HCT116 (cell line): ENCODE measurements at regions not wholly inside any gene's neighbourhood (a gene's known extent, or its start where the extent isn't known, plus 50 kb on each side); places are given as distances from the start of the nearest gene placed in this dataset.

ENCODE experiments used
- ATAC-seq: fragments of 200-7000 bp; cut with Tn5 transposase; 2 replicates; pipeline ENCODE4 v1.9.1; 2020; ENCODE audit warnings: mild to moderate bottlenecking, moderate library complexity
- BruUV-seq: library from RNA; stranded (reverse); fragments of 400-500 nt; replicated peaks from 2 replicates; lab custom pipeline; 2021; lab: Mats Ljungman, UMichigan
- CTCF ChIA-PET: fragments of 300-600 bp; sonication (Branson Sonifier 250); formaldehyde crosslinking; loops from one replicate; lab custom pipeline; 2021; ENCODE audit warnings: antibody characterized with exemption; lab: Charles Lee
- POLR2A ChIA-PET: fragments of 300-600, 350-600 bp; sonication (Branson Sonifier 250); formaldehyde crosslinking; loops from one replicate; lab custom pipeline; 2021; ENCODE audit warnings: antibody characterized with exemption; lab: Charles Lee
- RAD21 ChIA-PET, 2 experiments: fragments of 300-600 bp; sonication (Branson Sonifier 250); formaldehyde crosslinking; loops; one replicate each; lab custom pipeline; 2023; ENCODE audit warnings: low total read pairs in 2 of 2; ENCODE audit not compliant: uncharacterized antibody in 2 of 2, unreplicated experiment in 2 of 2, low non-redundant PET in 1 of 2; lab: Charles Lee
- DNase-seq: peaks from one replicate; pipeline ENCODE4 v3.0.0-alpha.2; 2010; ENCODE audit warnings: low read depth, low spot score
- H2AFZ ChIP-seq: fragments of 200-600 bp; shearing (Covaris generic), sonication (generic); 2 replicates; pipeline ENCODE4 v1.6.1; 2017; ENCODE audit warnings: low read depth, mixed run types, mixed read lengths, antibody characterized with exemption, low read length; ENCODE audit not compliant: poor library complexity, severe bottlenecking
- H3K27ac ChIP-seq: 2 replicates; pipeline ENCODE4 v1.5.1; 2012; ENCODE audit warnings: low read depth, low read length
- H3K27me3 ChIP-seq: fragments of 200-600 bp; sonication (generic); 2 replicates; pipeline ENCODE4 v1.6.1; 2016; ENCODE audit warnings: mixed run types, low read length, mixed read lengths; ENCODE audit not compliant: insufficient read depth
- H3K36me3 ChIP-seq, 2 experiments: fragments of 200-500 bp in 1 of 2; fragments of 200-600 bp in 1 of 2; sonication (Bioruptor generic) in 1 of 2; sonication (generic) in 1 of 2; 2 replicates each; pipeline versions ENCODE4 v1.5.1 to v1.6.1; 2014 to 2016; ENCODE audit warnings: low read length in 2 of 2, inconsistent platforms in 1 of 2, mixed read lengths in 1 of 2, mixed run types in 1 of 2; ENCODE audit not compliant: insufficient read depth in 2 of 2, control insufficient read depth in 1 of 2
- H3K4me1 ChIP-seq, 2 experiments: fragments of 200-600 bp in 1 of 2; sonication (generic) in 1 of 2; 2 replicates each; pipeline versions ENCODE4 v1.5.1 to v1.6.1; 2012 to 2017; ENCODE audit warnings: low read length in 2 of 2, inconsistent platforms in 1 of 2, mild to moderate bottlenecking in 1 of 2, mixed read lengths in 1 of 2, mixed run types in 1 of 2, moderate library complexity in 1 of 2; ENCODE audit not compliant: insufficient read depth in 2 of 2, control insufficient read depth in 1 of 2
- H3K4me2 ChIP-seq: fragments of 200-600 bp; sonication (generic); 2 replicates; pipeline ENCODE4 v1.6.1; 2017; ENCODE audit warnings: mixed run types, low read length, mixed read lengths
- H3K4me3 ChIP-seq, 2 experiments: fragments of 200-600 bp in 1 of 2; sonication (generic) in 1 of 2; replicated peaks in 1 of 2; 2 replicates each; pipeline ENCODE4 v1.5.1; 2011 to 2016; ENCODE audit warnings: low read length in 2 of 2, control low read depth in 1 of 2, low read depth in 1 of 2, mild to moderate bottlenecking in 1 of 2, mixed read lengths in 1 of 2, mixed run types in 1 of 2
- H3K79me2 ChIP-seq: fragments of 200-600 bp; sonication (generic); 2 replicates; pipeline ENCODE4 v1.6.1; 2017; ENCODE audit warnings: mild to moderate bottlenecking, mixed run types, low read length, moderate library complexity, mixed read lengths; ENCODE audit not compliant: insufficient read depth
- H3K9ac ChIP-seq: fragments of 200-600 bp; sonication (generic); 2 replicates; pipeline ENCODE4 v1.6.1; 2016; ENCODE audit warnings: low read length, mixed read lengths
- H3K9me2 ChIP-seq: fragments of 200-600 bp; sonication (generic), shearing (Covaris generic); 2 replicates; pipeline ENCODE4 v1.6.1; 2017; ENCODE audit warnings: mixed run types, mild to moderate bottlenecking, moderate library complexity; ENCODE audit not compliant: insufficient read depth
- H3K9me3 ChIP-seq, 2 experiments: fragments of 200-500 bp in 1 of 2; fragments of 200-600 bp in 1 of 2; sonication (Bioruptor generic) in 1 of 2; sonication (generic) in 1 of 2; 2 replicates each; pipeline ENCODE4 v1.6.1; 2014 to 2017; ENCODE audit warnings: low read length in 2 of 2, mixed read lengths in 2 of 2, inconsistent platforms in 1 of 2, low read depth in 1 of 2, mild to moderate bottlenecking in 1 of 2, mixed run types in 1 of 2, moderate library complexity in 1 of 2; ENCODE audit not compliant: control insufficient read depth in 1 of 2, insufficient read depth in 1 of 2
- H4K20me1 ChIP-seq: fragments of 200-600 bp; sonication (generic), shearing (Covaris generic); 2 replicates; pipeline ENCODE4 v1.6.1; 2017; ENCODE audit warnings: mixed run types, mild to moderate bottlenecking, moderate library complexity; ENCODE audit not compliant: insufficient read depth
- CBX3 ChIP-seq: IDR thresholded peaks from 2 replicates; pipeline ENCODE4 v1.6.1; 2012; ENCODE audit warnings: low read depth
- EZH2phosphoT487 ChIP-seq: fragments of 200-600 bp; IDR thresholded peaks from 2 replicates; pipeline ENCODE4 v1.6.1; 2018; ENCODE audit warnings: antibody characterized with exemption, borderline replicate concordance
- POLR2A ChIP-seq: IDR thresholded peaks from 2 replicates; pipeline ENCODE4 v1.7.0; 2011; ENCODE audit warnings: borderline replicate concordance; ENCODE audit not compliant: insufficient read depth, insufficient read length; ENCODE audit errors: extremely low read depth
- POLR2AphosphoS5 ChIP-seq: IDR thresholded peaks from 2 replicates; pipeline ENCODE4 v1.6.1; 2011; ENCODE audit warnings: mild to moderate bottlenecking, low read depth, low read length, moderate library complexity
- TCF7L2 ChIP-seq: IDR thresholded peaks from 2 replicates; pipeline ENCODE4 v1.7.0; 2011; ENCODE audit warnings: borderline replicate concordance, inconsistent platforms; ENCODE audit not compliant: insufficient read depth, insufficient read length; ENCODE audit errors: extremely low read depth
- ZBTB33 ChIP-seq: IDR thresholded peaks from 2 replicates; pipeline ENCODE4 v1.6.1; 2011; ENCODE audit warnings: mild to moderate bottlenecking, low read length, moderate library complexity; ENCODE audit not compliant: insufficient replicate concordance; ENCODE audit errors: extremely low read depth
- intact Hi-C: fragments of 100-400 bp; cut with micrococcal nuclease; formaldehyde crosslinking; loops from 2 replicates; pipeline ENCODE4 v1.10.0; 2022
- TF ChIP-seq, protein P1 (sequence below): IDR thresholded peaks from 2 replicates; pipeline ENCODE4 v1.6.1; 2012
- TF ChIP-seq, protein P2 (sequence below): IDR thresholded peaks from 2 replicates; pipeline ENCODE4 v1.6.1; 2012

DNA sequence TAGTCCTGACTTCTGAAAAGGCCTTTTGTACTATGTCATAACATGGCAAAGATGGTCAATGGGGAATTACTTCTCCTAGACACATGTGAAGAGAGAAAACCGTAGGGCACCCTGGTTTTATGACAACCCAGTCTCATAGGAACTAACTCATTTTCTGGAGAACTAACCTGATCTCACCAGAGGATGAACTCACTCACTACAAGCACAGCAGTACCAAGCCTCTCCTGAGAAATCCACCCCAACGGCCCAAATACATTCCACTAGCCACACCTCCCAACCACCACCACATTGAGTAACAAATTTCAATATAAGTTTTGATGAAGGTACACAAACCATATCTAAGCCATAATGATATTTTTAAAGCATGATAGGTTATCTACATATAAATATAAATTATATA, 909.3 kb upstream of the CDH10 start:
- Histone ChIP-seq H2AFZ (no peak overlapping the region), H3K4me3 (no peak overlapping the region), H3K4me2 (no peak overlapping the region), H3K9ac (no peak overlapping the region), H3K27ac (no peak overlapping the region), H3K36me3 (no peaks in the 10 kb centered on the region), H3K27me3 (no peaks in the 10 kb centered on the region), H3K9me3 (peaks cover 6 to 9% of the 10 kb centered on the region in 2 experiments; a peak in 2 of 4 replicates), H3K4me1 (no peaks in the 10 kb centered on the region), H4K20me1 (no peaks in the 10 kb centered on the region), H3K9me2 (no peaks in the 10 kb centered on the region), H3K79me2 (no peaks in the 10 kb centered on the region)
- BruUV-seq, result no TSS peak
- ChIA-PET CTCF (no interaction called here), POLR2A (no interaction called here), RAD21 (no interaction called here)
- intact Hi-C loops, result no loop called here
- TF ChIP-seq, protein P1, sequence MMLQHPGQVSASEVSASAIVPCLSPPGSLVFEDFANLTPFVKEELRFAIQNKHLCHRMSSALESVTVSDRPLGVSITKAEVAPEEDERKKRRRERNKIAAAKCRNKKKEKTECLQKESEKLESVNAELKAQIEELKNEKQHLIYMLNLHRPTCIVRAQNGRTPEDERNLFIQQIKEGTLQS, result no peak
- TF ChIP-seq, protein P2, sequence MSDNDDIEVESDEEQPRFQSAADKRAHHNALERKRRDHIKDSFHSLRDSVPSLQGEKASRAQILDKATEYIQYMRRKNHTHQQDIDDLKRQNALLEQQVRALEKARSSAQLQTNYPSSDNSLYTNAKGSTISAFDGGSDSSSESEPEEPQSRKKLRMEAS, result no peak
- TF ChIP-seq POLR2A, result no peak
- no peak for TF ChIP-seq POLR2AphosphoS5
- TF ChIP-seq CBX3, result no peak
- no peak for TF ChIP-seq EZH2phosphoT487
- TF ChIP-seq ZBTB33, result no peak
- no peak for TF ChIP-seq TCF7L2
- DNase-seq (no peak), ATAC-seq (no peak)
